ENCODE measurements at regions not wholly inside any gene's neighbourhood (a gene's known extent, or its start where the extent isn't known, plus 50 kb on each side); places are given as distances from the start of the nearest gene placed in this dataset.

DNA sequence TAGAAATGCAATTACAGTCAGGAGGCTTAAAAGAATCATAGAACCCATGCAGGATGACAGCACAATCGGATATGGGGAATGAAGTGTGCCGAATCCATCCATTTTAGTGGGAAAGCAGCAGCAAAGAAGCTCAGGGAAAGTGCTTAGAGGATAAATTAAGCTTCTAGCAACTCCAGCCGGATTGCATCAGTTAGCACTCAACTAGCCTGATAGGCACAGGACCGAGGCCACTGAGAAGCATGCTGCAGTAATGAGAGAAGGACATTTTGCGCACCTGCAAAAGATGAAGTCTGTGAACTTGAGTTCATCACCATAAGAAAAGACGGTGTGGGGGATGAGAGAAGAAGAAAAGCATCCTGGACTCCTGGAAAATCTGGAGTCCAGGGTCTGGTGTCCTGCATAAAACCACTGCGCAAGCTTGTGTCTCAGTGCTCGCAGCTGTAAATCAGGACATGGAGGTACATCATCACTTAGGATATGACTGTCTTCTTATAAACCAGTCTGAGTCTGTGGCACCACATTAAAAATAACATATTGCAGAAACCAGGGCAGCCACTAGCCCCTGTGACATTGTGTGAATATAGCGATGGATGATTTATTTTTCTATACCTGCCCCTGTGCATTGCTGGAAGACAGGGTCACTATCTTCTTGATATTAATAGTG is 665.5 kb upstream of the SOX11 start:
- DNase-seq: no peak

DNA sequence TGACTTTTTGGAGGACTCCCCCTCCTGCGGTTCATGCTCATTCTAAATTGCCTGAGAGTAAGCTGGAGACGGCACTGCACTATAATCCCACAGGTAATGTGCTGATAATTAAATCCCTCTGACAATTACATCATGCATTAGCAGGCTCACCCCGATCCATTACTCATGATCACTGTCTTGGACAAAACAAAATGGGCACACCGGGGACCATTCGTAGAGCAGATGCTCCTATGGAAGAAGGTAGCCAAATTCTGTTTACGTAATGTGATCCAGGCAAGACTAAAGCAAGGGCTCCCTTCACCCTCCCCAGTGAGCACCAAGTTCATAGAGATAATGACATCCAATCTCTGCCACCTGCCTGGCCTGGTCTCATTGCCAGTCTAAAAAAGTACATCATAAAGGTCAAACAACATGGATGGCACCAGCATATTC is 657.1 kb upstream of the SOX11 start:
- no peak for DNase-seq

DNA sequence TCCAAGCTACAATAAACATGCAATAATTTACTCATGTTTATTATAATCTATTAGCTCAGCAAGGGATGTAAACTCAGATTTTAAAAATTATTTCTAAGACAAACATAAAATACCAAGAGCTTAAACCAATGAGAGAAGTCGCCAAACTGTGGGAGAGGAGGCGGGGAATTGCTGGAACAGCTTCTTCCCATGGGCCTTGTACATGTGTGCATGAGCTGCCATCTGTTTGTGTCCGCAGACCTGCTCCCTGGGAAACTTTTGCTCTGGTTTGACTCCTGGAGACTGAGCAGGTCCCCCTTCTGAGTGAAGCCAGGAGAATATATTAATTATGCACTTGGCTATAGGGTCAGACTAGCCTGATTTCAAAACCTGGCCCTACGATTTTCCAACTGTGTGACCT is 655.9 kb upstream of the SOX11 start:
- no peak for DNase-seq

DNA sequence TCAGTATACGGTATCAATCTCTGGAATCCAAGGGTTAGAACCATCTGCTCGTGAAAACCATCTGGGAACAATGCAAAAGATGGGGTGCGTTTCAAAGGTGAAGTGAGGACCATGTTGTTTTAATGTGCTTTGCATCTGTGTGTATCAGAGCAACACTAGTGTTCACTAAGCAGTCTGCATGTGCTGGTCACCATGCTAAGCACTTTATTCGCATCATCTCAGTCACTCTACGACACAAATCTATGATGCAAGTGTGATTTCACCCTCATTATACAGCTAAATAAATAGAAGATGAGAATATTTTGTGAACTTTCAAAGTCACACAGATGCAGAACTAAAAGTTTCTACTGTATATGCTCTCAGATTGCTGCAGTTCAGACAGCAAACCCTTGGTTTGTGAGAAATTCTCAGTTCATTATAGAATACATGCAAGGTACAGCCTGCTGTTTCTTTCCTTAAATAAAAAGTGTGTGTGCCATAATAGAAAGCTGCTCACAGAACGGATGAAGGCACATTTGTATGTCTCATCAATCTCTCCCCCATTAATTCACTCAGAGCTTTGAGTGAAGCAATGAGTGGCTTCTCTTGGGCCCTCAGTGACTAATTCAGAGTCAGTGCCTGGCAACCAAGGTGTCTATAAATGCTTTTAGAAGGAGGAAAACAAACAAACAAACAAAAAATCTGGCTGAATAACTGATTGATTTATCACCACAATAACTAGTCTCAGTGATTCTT is 652.8 kb upstream of the SOX11 start:
- DNase-seq: no peak

DNA sequence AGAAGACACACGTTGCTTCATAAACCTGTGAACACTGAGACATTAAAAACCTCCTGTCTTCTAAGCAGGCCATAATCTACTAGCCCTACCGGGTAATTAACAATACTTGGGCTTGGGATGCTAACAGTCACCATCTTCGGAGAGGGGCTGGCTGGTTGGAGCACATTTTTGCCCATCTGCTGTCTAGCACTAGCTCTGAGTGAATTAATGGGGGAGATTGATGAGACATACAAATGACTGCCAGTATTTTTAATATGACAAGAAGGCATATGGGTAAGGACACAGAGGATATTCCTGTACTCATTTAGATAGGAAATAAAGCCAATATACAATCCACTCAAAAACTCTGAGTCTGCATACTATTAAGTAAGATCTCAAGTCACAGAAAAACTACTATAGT is 651.6 kb upstream of the SOX11 start:
- no peak for DNase-seq

DNA sequence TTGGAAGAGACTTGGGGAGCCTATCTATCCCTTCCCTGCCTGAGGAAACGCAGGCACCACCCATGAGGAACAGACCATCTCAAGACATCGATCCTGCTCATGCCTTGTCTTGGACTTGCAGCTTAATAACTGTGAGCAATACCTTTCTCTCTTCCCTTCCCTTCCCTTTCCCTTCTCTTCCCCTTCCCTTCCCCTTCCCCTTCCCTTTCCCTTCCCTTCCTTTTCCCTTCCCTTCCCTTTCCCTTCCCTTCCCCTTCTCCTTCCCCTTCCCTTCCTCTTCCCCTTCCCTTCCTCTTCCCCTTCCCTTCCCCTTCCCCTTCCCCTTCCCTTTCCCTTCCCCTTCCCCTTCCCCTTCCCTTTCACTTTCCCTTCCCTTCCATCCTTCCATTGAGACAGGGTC is 650.7 kb upstream of the SOX11 start:
- no peak for DNase-seq

DNA sequence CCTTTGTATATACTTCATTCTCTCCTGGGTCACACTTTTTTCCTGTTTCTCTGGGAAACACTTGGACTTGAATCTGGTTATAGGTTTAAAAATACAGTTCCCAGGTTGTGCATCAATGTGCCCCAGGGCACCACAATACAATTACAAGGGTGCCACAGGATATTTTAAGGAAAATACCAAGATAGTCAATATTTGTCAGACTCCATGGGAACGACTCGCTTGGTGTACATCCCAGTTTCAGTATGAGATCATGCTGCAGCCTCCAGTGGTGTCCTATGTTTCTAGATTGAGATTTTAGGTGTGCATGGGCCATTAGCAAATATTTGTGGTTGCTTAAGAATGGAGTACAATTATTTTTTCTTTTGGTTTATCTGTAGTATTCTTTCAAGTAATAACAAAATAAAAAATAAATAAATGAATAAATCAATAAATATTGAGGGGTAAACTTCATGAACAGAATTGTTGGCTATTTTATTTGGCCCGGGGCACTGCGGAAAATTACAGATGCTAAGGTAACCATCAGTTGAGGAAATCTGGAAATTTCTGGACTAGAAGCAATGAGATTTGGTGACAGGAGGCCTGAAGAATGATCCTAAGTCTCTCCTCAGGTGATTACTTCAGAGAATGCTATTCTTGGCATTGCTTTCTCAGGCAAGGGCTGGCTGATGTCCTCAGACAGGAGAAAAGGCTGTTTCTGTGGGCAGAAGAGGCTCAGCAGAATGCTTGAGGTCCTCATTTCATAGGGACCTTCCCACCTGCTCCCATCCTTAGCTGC is 649.3 kb upstream of the SOX11 start:
- no peak for DNase-seq

DNA sequence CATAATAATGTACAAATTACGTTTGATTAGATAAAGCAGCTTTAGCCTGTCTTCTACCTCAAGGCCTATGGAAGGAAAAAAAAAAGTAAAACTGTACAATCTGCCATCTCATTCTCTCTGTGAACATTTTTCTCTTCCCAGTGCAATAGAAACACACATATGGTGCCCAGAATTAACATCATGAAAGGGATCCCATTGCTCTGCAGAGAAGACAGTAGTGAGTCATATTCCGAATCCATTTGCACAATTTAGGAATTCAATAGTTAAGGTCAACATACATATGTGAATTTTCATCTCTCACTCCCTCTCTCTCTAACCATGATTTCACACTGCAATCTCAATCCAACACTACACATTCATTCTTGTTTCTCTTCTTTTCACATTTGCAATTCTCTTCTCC is 640.9 kb upstream of the SOX11 start:
- DNase-seq: no peak

DNA sequence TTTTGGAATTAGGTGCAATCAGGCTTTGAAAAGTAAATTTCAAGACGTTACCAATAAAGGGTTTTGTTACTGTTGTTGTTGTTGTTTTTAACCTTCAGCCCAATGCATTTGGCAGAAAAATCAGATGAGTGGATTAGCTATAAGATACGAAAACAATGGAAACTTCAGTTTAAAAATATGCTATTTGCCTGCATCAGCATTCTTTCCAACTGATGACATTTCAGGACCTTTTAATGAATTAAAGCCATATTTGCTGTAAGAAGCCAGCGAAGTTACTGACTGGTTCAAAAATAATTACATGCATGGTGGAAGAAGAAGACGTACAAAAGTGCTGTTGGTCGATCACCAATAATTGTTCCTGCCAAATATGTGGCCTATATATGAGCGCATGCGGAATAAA is 639.3 kb upstream of the SOX11 start:
- DNase-seq: no peak

DNA sequence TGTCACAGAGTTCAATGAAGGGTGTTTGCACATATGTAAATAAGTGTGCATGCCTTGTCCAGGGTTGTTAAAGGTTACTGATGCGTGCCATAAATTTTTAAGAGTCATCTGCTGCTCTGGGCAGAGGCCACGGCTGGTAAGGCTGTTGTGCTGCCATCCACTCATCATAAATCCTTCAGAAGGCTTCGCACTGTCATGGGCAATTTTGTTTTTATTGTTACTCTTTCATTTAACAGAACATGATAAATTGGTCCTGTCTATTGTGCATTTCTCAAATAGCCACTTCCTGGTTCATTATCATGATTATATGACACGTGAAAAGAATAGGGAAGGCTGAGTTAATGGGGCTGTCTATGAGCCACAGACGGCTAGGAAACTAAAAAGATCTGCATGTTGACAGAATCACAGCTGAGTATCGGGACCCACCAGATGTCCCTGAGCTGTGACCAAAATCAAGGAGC is 634.3 kb upstream of the SOX11 start:
- DNase-seq: no peak

DNA sequence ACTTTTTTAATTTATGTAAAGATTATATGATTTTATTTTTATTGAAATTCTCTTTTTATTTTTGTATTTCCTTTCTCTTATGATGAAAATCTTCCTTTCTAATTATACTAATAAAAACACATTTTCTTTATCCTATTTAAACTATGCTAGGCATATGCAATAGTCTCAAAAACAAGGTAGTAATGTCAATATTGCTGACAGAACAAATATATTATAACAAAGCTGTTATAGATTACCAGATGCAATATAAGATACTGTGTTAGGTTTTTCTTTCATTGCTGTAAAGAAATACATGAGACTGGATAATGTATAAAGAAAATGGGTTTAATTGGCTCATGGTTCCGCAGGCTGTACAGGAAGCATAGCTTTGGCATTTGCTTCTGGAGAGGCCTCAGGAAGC is 631.2 kb upstream of the SOX11 start:
- no peak for DNase-seq

DNA sequence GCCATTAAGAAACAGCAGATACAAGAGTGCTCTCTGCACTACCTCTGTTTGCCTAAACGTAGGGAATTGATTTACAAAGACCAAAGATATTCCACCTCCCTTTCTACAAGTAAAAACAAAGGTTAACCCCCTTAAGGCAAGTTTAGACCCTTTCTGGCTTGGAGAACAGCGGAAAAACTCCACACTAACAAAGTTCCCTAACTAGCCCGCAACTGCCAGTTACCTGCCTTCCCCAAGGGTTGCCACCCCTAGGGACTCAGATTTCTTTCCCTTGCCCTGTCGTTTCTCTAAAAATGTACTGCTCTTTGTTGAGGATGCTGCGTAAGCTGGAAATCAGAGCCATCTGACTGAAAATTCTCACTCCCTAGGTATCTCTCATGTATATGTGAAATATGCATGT is 627.5 kb upstream of the SOX11 start:
- no peak for DNase-seq

DNA sequence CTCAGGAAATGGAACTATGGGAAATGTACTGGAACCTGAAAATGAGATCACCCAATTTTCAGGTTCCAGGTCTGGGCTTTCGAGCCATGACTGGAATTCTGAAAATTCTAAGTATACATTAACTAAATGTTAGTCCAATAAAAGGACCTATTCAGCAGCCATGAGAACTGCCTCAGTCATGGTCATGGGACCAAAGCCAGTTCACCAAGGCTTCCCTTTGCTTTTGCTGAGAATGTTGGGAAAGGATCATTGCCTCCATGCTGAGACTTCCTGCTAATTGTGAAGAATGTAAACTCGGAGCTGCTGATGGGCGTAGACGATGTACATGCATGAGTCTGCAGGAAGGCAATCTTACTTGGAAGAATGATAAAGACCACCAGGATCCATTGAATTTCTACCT is 624.4 kb upstream of the SOX11 start:
- no peak for DNase-seq

DNA sequence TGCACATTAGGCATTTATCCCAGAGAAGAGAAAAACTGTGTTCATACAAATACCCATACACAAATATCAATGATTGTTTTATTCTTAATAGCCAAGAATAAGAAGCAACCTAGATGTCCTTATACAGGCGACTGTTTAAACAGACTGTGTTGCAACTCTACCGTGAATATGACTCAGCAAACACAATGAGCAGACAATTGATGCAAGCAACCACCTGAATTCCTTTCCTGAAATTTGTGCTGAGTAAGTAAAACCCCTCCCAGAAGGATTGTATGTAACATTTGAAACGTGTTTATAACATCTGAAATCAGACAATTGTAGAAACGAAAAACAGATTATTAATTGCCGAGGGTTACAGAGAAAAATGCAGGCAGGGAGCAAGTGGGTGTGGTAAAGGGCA is 621.9 kb upstream of the SOX11 start:
- DNase-seq: no peak

DNA sequence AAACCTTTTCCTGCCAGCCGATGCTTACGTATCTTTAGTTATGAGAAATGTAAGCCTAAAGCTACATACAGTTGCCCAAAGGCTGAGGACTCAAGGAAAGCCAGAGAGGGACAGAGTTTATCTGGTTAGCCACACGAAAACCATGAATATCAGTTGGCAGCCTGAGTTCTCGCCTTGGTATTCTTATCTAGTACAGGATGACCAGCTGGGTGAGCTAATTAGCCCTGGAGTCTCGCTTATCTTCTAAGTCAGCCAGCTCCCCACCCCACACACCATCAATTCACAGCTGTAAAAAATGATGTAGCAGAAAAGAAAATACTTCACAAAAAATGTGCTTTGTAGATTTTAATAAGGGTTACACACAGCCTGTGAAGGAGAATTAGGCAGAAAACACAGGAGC is 617.5 kb upstream of the SOX11 start:
- DNase-seq: no peak

DNA sequence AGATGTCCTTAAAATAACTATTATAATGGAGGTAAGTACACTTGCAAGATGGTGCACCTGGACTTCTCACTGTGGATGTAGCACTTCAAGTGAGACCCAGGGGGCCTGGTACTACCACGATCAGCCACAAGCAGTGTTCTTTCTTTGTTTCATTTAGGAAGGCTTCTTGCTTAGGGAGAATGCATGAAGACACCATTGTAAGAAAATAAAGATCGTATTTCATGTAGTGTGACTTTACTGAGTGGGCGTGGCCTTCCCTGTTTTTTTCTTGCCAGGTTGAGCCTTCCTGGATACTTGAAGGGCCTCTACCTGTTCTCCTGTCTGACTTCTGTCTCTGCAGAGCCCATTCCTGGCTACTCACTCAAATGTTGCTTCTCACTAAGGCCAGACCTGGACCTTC is 615.6 kb upstream of the SOX11 start:
- DNase-seq: no peak

DNA sequence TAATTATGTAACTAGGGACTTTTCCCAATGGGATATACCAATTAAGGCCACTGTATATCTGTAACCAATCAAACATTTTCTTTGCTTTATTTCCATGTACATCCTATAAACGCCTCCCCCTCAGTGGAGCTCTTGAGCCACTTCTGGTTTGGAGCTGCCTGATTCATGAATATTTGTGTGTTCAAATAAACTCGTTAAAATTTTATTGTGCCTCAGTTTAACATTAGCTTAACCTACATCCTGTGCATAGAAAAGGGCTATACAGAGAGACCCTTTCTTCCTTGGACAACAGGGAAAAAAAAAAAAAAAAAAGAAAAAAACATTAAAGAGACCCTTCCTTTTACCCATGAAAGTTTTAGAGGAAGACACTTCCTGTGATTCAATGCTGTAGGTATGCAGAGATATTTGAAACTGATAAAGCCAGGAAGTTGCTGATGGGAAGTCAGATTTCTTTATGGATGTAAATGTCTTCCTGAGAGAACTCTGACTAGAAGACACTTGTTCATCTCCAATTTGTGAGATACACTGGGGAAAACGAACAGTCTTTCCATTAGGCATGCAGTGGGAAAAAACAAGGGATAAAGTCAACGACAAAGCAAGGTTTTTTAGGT is 614.6 kb upstream of the SOX11 start:
- DNase-seq: no peak

DNA sequence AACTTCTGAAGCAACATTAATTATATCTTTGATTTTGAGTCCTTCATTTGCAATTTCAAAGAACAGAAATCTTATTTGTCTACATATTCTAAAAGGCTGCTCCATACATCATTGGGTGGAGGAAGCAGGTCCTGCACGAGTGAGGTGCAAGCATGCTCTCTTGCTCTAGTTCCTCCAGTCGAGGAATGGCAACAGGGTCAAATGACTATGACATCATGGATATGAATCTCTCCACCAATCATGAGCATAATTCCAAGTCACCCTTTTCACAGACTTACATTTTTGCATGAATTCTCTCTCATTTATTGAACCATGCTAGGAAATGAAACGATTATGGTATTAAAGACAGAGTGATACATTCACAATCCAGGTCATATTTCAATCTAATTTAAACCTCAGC is 608.8 kb upstream of the SOX11 start:
- DNase-seq: no peak

DNA sequence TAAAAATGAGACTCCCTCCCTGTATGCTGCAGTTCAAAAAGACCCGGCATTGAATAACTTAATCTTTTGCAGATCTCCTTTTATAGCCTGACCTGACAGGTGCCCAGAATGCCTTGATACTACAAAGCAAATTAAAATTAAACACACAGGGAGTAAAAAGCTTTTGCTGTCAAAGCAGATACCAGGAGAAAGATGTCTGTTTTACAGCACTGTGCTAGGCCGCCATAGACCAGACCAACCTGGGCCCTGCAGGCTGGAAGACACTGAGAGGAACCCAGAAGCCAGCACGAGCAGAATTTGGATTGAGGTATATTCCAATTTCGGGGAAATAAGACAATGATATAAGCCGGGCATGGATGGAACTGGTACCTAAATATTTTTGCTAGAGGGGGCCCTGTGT is 602.8 kb upstream of the SOX11 start:
- no peak for DNase-seq

DNA sequence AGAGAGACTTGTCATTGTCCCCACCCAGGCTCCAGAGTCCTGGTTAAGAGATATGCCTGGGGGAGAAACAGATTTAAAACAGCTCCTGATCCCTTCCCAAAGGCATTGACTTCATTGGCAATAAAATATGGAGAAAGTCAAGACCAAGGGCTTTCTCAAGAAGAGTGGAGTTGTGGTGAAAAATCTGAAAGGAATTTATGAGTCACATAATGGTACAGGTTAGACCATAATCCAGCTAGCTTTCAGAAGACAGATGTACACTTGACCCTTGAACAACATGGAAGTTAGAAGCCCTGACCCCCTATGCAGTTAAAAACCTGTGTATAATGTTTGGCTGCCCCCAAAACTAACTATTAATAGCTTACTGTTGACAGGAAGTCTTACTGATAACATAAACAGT is 599.1 kb upstream of the SOX11 start:
- no peak for DNase-seq

DNA sequence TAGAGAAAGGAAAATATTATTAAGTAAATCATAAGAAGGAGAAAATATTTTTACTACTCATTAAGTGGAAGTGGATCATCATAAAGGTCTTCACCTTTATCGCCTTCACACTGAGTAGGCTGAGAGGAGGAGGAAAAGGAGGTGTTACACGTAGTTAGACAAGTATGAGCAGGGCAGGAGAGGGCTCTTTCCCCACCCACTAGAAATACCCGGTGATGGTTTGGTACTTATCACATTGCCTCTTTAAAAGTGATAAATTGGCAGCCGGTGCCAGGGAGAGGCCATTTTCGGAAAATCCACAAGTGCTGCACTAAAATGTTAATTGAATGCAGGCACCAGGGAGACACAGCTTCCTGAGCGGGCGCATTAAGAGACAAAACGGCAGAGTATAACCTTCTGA is 598.7 kb upstream of the SOX11 start:
- no peak for DNase-seq

DNA sequence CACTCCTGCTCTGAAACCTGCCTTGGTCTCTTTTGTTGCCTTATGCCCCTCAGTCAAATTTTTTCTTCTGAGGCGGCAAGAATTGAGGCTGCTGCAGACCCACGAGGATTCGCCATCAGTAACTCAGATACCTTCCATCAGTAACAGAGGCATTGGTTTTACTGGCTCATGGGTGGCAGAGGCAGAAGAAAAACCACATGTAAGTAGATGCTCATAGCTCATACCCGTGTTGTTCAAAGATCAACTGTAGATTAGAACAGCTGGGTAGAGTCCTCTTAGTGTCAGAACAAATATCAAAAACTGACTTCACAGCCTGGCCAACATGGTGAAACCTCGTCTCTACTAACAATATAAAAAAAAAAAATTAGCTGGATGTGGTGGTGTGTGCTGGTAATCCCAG is 598.0 kb upstream of the SOX11 start:
- no peak for DNase-seq

DNA sequence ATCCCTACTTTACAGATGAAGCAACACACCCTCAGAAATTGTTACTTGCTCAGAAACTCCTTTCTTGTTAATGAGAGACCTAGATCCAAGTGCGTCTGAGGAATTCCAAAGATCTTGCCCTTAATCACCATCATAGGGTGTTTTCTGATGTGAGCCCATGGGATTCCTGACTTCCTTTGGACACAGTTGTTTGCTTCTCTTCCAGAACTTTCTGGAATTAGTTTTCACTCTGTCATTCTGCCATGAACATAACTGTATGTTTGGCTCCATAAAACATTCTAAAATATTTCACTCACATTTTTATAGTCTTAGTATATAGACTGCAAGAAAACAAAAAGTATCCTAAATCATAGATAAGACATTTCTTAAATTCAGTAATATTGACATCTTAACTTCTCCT is 593.9 kb upstream of the SOX11 start:
- no peak for DNase-seq

DNA sequence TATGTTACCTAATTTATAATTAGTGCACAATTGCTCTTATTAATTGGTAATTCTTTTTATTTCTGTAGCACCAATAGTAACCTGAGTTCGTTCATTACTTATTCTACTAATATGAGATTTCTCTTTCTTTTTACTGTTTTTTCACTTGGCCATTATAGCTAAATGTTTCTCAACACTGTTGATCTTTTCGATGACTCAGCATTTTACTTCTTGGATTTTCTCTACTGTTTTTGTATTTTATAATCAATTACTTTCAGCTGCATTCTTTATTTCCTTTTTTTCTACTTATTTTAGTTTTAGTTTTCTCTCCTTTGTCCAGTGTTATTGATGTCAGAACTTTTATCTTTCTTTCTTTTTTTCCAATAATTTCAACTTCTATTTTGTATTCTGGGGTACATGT is 589.4 kb upstream of the SOX11 start:
- DNase-seq: no peak

All from SIG-M5 (cell line).